Liver (tissue), 3 donors: ENCODE measurements at regions not wholly inside any gene's neighbourhood (a gene's known extent, or its start where the extent isn't known, plus 50 kb on each side); places are given as distances from the start of the nearest gene placed in this dataset.

Experiments used
- EGR1 ChIP-seq, 2 donors: IDR thresholded peaks; 2 replicates each; pipeline ENCODE4 v1.6.1; 2016 to 2018; ENCODE audit warnings: antibody characterized with exemption in 2 of 2, low read depth in 2 of 2
- GABPA ChIP-seq, 2 donors: IDR thresholded peaks in 1 of 2; conservative IDR thresholded peaks in 1 of 2; 2 replicates each; pipeline ENCODE4 v1.6.1; 2016; ENCODE audit warnings: antibody characterized with exemption in 2 of 2, mild to moderate bottlenecking in 1 of 2, moderate library complexity in 1 of 2
- RAD21 ChIP-seq, 2 donors: IDR thresholded peaks; 2 replicates each; pipeline ENCODE4 v1.6.1; 2016; ENCODE audit warnings: antibody characterized with exemption in 2 of 2, mild to moderate bottlenecking in 2 of 2
- TAF1 ChIP-seq: conservative IDR thresholded peaks from 2 replicates; pipeline ENCODE4 v1.6.1; 2016; ENCODE audit warnings: antibody characterized with exemption, mild to moderate bottlenecking
- YY1 ChIP-seq: IDR thresholded peaks from 2 replicates; pipeline ENCODE4 v1.6.1; 2016; ENCODE audit warnings: antibody characterized with exemption, mild to moderate bottlenecking
- TF ChIP-seq, protein P1 (sequence below): fragments of 150-350 bp; IDR thresholded peaks from 2 replicates; pipeline ENCODE4 v1.5.1; 2017; ENCODE audit warnings: improper control_type of control experiment, low read depth, low read length; ENCODE audit not compliant: missing input control
- TF ChIP-seq, protein P2 (sequence below): IDR thresholded peaks from 2 replicates; pipeline ENCODE4 v1.6.1; 2016; ENCODE audit warnings: antibody characterized with exemption
- TF ChIP-seq, protein P3 (sequence below): IDR thresholded peaks from 2 replicates; pipeline ENCODE4 v1.6.1; 2016; ENCODE audit warnings: antibody characterized with exemption
- TF ChIP-seq, protein P4 (sequence below): IDR thresholded peaks from 2 replicates; pipeline ENCODE4 v1.6.1; 2016; ENCODE audit warnings: antibody characterized with exemption
- TF ChIP-seq, protein P5 (sequence below): IDR thresholded peaks from 2 replicates; pipeline ENCODE4 v1.6.1; 2016; ENCODE audit warnings: antibody characterized with exemption, mild to moderate bottlenecking
- donor health status: healthy.
- donor health status: healthy.

DNA sequence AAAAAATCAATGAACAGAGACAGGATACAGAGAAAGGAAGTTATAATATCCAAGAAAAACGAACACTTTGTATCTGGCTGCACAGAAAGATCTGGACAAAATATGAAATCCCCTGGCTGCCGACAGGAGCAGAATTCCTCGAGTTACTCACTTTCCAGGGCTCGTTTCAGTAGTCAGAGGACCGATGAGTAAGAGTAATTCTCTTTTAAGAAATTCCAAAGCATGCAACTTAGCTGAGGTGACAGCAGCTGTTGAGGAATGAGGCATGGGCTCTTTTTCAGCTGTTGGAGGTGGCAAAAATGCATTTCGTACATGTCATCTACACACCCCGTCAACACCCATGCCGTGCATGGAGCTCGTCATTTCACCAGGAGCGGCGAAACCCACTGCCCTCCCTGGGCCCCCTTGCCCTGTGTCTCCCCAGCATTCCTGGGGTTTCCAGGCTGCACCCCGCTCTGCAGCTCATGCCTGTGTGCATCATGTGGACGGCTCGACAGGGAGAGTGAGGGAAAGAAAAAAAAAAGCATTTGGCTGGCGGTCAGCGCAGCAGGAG is 210.8 kb upstream of the SMIM21 start:
- TF ChIP-seq, protein P1, sequence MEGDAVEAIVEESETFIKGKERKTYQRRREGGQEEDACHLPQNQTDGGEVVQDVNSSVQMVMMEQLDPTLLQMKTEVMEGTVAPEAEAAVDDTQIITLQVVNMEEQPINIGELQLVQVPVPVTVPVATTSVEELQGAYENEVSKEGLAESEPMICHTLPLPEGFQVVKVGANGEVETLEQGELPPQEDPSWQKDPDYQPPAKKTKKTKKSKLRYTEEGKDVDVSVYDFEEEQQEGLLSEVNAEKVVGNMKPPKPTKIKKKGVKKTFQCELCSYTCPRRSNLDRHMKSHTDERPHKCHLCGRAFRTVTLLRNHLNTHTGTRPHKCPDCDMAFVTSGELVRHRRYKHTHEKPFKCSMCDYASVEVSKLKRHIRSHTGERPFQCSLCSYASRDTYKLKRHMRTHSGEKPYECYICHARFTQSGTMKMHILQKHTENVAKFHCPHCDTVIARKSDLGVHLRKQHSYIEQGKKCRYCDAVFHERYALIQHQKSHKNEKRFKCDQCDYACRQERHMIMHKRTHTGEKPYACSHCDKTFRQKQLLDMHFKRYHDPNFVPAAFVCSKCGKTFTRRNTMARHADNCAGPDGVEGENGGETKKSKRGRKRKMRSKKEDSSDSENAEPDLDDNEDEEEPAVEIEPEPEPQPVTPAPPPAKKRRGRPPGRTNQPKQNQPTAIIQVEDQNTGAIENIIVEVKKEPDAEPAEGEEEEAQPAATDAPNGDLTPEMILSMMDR, result no peak
- TF ChIP-seq EGR1 (IDR thresholded peaks at IDR 0.05; ENCODE audit: low read depth in 2 of 2) (no peak), YY1 (no peak), RAD21 (IDR thresholded peaks at IDR 0.05) (no peak), TAF1 (no peak), GABPA (IDR thresholded peaks at IDR 0.05 in 1 of 2, conservative IDR thresholded peaks at IDR 0.05 in 1 of 2) (no peak)
- TF ChIP-seq, protein P2, sequence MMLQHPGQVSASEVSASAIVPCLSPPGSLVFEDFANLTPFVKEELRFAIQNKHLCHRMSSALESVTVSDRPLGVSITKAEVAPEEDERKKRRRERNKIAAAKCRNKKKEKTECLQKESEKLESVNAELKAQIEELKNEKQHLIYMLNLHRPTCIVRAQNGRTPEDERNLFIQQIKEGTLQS, result no peak
- TF ChIP-seq, protein P3, sequence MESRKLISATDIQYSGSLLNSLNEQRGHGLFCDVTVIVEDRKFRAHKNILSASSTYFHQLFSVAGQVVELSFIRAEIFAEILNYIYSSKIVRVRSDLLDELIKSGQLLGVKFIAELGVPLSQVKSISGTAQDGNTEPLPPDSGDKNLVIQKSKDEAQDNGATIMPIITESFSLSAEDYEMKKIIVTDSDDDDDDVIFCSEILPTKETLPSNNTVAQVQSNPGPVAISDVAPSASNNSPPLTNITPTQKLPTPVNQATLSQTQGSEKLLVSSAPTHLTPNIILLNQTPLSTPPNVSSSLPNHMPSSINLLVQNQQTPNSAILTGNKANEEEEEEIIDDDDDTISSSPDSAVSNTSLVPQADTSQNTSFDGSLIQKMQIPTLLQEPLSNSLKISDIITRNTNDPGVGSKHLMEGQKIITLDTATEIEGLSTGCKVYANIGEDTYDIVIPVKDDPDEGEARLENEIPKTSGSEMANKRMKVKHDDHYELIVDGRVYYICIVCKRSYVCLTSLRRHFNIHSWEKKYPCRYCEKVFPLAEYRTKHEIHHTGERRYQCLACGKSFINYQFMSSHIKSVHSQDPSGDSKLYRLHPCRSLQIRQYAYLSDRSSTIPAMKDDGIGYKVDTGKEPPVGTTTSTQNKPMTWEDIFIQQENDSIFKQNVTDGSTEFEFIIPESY, result no peak
- TF ChIP-seq, protein P4, sequence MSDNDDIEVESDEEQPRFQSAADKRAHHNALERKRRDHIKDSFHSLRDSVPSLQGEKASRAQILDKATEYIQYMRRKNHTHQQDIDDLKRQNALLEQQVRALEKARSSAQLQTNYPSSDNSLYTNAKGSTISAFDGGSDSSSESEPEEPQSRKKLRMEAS, result no peak
- TF ChIP-seq, protein P5, sequence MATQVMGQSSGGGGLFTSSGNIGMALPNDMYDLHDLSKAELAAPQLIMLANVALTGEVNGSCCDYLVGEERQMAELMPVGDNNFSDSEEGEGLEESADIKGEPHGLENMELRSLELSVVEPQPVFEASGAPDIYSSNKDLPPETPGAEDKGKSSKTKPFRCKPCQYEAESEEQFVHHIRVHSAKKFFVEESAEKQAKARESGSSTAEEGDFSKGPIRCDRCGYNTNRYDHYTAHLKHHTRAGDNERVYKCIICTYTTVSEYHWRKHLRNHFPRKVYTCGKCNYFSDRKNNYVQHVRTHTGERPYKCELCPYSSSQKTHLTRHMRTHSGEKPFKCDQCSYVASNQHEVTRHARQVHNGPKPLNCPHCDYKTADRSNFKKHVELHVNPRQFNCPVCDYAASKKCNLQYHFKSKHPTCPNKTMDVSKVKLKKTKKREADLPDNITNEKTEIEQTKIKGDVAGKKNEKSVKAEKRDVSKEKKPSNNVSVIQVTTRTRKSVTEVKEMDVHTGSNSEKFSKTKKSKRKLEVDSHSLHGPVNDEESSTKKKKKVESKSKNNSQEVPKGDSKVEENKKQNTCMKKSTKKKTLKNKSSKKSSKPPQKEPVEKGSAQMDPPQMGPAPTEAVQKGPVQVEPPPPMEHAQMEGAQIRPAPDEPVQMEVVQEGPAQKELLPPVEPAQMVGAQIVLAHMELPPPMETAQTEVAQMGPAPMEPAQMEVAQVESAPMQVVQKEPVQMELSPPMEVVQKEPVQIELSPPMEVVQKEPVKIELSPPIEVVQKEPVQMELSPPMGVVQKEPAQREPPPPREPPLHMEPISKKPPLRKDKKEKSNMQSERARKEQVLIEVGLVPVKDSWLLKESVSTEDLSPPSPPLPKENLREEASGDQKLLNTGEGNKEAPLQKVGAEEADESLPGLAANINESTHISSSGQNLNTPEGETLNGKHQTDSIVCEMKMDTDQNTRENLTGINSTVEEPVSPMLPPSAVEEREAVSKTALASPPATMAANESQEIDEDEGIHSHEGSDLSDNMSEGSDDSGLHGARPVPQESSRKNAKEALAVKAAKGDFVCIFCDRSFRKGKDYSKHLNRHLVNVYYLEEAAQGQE, result no peak
